HG02840 (cell line): ENCODE measurements at regions not wholly inside any gene's neighbourhood (a gene's known extent, or its start where the extent isn't known, plus 50 kb on each side); places are given as distances from the start of the nearest gene placed in this dataset.
"Not testable (repeated sequence)": the region's sequence is repeated elsewhere in the genome, so short reads cannot be mapped to it uniquely, and the experiment has no call there.

Experiments used
- ATAC-seq: cut with Tn5 transposase; IDR thresholded peaks from one replicate; pipeline ENCODE4 v1.9.1; 2021; ENCODE audit warnings: mild to moderate bottlenecking, moderate library complexity, moderate number of reproducible peaks; ENCODE audit not compliant: unreplicated experiment, low FRiP score

- ATAC-seq: no peak
These were observed 393.1 kb upstream of the STEAP1 start for GRCh38 chr7:89761173-89761572.

GRCh38 chr7:89770161-89770560 lies 384.1 kb upstream of the STEAP1 start:
- no peak for ATAC-seq

- no peak for ATAC-seq
These were observed 383.1 kb upstream of the STEAP1 start for GRCh38 chr7:89771003-89771636.

GRCh38 chr7:89772276-89772675 lies 382.0 kb upstream of the STEAP1 start:
- ATAC-seq: no peak

DNA sequence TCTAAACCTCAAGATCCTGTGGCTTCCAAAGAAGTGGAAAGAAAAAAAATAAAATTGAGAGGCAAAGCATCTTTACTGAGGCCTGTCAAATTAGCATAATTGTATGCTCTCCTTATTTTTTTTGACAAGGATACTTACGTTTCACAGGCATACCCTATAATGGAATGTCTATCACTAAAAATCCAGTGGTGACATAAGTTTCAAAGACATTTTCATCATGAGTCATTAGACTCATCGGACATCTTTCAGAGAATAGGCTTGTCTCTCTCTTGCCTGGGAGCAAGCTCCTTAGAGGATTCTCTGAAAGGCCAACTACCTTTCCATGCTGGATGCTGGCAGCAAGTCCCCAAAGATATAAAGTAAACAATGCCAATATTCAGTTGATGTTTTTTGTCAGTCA lies 380.7 kb upstream of the STEAP1 start:
- no peak for ATAC-seq

- ATAC-seq: no peak
These were observed 378.8 kb upstream of the STEAP1 start for GRCh38 chr7:89775459-89775858.

DNA sequence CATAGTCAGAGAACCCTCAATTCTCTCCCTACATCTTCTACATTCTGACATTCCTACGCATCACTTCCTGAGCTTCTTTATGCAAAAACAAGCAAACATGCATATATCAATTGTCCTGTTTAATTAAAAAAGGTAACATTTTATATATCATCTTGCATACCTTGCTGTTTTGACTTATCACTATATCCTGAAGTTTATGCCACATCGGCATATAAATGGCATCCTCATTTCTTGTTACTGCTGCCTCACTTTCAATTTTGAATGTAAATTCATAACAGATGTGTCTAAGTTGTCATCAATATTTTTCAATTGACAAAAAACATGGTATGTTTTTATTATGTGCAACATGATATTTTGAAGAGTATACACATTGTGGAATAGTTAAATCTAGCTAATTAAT lies 377.3 kb upstream of the STEAP1 start:
- no peak for ATAC-seq

GRCh38 chr7:89777499-89777898 lies 376.8 kb upstream of the STEAP1 start:
- no peak for ATAC-seq

GRCh38 chr7:89780291-89780690 lies 374.0 kb upstream of the STEAP1 start:
- no peak for ATAC-seq

DNA sequence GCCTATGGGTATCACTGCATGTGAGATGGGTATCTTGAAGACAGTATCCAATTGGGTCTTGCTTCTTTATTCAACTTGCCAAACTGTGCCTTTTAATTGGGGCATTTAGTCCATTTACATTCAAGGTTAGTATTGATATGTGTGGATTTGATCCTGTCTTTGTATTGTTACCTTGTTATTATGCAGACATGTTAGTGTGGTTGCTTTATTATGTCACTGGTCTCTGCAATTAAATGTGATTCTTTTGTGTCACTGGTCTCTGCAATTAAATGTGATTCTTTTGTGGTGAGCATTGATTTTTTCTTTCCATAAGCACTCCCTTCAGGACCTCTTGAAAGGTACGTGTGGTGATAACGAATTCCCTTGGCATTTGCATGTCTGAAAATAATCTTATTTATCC lies 357.8 kb upstream of the STEAP1 start:
- ATAC-seq: no peak

- ATAC-seq: no peak
These were observed 356.2 kb upstream of the STEAP1 start for GRCh38 chr7:89797965-89798598.

GRCh38 chr7:89798599-89798996 lies 355.7 kb upstream of the STEAP1 start:
- no peak for ATAC-seq

- ATAC-seq: no peak
These were observed 353.5 kb upstream of the STEAP1 start for GRCh38 chr7:89800761-89801160.

GRCh38 chr7:89809291-89809690 lies 345.0 kb upstream of the STEAP1 start:
- no peak for ATAC-seq

DNA sequence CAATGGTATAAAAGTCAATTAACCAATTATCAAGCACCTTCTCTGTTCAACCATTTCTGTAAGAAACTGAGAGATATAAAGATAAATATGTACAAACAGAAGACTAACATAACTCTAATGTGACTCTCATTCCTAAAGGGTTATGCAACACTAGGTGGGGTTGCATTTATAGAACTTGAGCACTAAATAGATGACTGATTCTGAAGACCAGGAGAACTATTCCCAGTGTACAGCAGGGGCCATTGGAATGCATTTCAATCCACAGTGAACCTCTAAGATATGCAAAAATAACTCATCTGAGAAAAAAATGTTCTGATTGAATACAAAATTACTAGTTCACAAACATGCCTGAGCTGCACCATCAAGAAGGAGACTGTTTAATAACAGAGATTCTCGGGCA lies 341.2 kb upstream of the STEAP1 start:
- no peak for ATAC-seq

DNA sequence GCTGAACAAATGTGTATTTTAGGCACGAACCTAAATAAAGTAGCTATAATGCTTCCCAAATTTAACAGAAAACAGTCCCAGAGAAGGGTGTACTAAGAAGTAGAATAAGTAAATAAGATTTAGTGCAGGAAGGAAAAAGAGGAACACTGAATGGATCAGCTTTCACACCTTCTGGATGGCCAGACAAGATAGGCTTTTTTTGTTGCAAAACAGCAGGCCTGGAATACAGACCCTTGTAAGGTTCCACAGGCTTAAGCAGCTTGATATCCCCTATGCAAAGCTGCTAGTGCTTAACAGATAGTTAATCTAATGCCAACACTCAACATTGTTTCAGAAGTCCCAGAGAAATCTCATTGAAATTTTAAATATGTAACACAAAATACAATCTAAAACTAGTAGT lies 328.1 kb upstream of the STEAP1 start:
- ATAC-seq: no peak

GRCh38 chr7:89826557-89826956 lies 327.7 kb upstream of the STEAP1 start:
- no peak for ATAC-seq

GRCh38 chr7:89837515-89837914 lies 316.8 kb upstream of the STEAP1 start:
- no peak for ATAC-seq

GRCh38 chr7:89839329-89839728 lies 314.9 kb upstream of the STEAP1 start:
- no peak for ATAC-seq

DNA sequence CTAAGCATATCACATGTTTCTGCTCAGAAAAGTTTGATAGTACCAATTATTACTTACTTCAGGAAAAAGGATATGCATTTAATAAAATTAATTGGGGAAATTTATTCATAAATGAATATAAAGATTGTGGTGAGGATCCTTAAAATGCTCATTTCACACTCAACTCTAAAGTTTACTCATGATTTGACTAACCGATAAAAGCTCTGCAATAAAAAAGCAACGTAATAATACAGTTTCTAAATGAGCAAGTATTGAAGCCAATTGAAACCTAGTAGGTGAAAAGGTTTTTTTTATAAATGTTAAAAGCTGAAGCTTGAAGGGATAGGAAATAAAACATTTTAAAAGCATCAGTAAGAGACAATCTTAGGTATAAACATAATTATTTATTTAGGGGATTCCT lies 308.3 kb upstream of the STEAP1 start:
- ATAC-seq: no peak

DNA sequence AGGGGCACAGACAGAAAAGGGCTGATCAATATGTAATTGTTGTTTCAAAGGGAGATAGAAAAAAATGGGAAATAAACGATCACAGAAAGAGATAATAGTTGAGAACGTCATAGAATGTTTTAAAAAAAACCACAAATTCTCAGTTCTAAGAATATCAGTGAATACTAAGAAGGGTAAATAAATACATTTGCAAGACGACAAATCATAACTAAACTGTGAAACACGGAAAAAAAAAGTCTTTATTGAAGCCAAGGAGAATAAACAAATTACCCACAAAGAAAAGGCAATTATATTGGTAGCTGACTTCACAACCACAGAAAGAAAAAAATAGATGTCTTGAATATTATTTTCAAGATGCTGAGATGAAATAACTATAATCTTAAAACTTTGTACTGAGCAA lies 305.2 kb upstream of the STEAP1 start:
- no peak for ATAC-seq

DNA sequence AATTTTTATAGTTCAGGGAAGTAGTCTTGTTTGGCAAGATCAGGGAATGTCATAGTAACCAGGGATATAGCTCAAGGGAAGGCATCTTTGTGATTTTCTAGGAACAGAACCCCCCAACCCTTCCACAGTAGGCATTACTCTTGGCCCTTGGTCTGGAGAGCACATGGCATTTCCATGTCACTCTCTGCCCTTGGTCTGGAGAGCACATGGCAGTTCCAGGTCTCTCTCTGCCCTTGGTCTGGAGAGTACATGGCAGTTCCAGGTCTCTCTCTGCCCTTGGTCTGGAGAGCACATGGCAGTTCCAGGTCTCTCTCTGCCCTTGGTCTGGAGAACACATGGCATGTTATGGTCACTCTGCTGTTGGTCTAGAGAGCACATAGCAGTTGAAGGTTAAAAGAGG lies 297.2 kb upstream of the STEAP1 start:
- ATAC-seq: not testable (repeated sequence)

- ATAC-seq: no peak
These were observed 296.5 kb upstream of the STEAP1 start for GRCh38 chr7:89857767-89858166.
